Transverse colon (tissue), 1 donor: ENCODE measurements at regions not wholly inside any gene's neighbourhood (a gene's known extent, or its start where the extent isn't known, plus 50 kb on each side); places are given as distances from the start of the nearest gene placed in this dataset.

Experiments
- EP300 ChIP-seq: sonication (generic); formaldehyde crosslinking; IDR thresholded peaks from one replicate; pipeline ENCODE4 v1.6.1; 2017; ENCODE audit warnings: antibody characterized with exemption, low read depth
- POLR2A ChIP-seq: fragments of 450-650 bp; IDR thresholded peaks from one replicate; pipeline ENCODE4 v1.6.1; 2016; ENCODE audit warnings: antibody characterized with exemption, mild to moderate bottlenecking, moderate library complexity

DNA sequence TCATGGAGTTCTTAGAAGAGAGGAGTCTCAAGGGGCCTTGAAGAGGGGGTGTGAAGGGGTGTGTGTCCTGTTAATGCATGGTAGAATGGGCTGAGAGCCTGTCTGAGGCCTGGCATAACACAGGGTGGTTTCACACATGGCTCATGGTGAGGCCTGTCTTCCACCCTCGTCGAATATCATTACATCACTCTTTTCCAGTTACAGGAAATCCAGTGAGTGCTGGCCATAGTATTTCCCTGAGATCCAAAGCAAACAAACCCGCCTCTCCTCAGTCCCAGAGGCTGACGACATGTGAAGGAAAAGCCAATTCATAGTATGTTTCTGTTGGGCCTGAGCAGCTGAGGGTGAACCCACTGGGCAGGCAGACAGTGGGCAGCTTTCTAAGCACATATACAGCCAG lies 159.4 kb upstream of the NR3C1 start:
- TF ChIP-seq POLR2A, result no peak
- no peak for TF ChIP-seq EP300
